ENCODE measurements at regions not wholly inside any gene's neighbourhood (a gene's known extent, or its start where the extent isn't known, plus 50 kb on each side); places are given as distances from the start of the nearest gene placed in this dataset.

GRCh38 chr3:28900301-28900700, 380.6 kb upstream of the RBMS3 start:
- POLR2A ChIA-PET = no interaction called here
- DNase-seq (ENCODE audit: low read depth, low spot score) = no peak
- in situ Hi-C loops (cut with MboI) (loop anchor here (25.0 kb wide), 1 partner anchor 1287 kb away; no protein-coding TSS in a partner anchor), intact Hi-C loops (cut with micrococcal nuclease; ENCODE audit: unreplicated experiment) (no loop called here)
- 0% methylated on average over 1 of the region's 1 CpG for WGBS (ENCODE audit: insufficient coverage, insufficient replicate concordance, low lambda C conversion rate, missing lambda C conversion rate)
- ATAC-seq = no peak
- SMC1A ChIA-PET (ENCODE audit: uncharacterized antibody, unreplicated experiment) = interaction anchor here (1.0 to 1.6 kb wide), 2 partner anchors 15 to 62 kb away, joined by 3 to 4 read pairs; no protein-coding TSS in a partner anchor
- Histone ChIP-seq H3K27me3 (replicated peaks in 1 of 2; ENCODE audit: control insufficient read depth in 2 of 2, insufficient read depth in 2 of 2, low read length in 1 of 2) (no peaks in the 10 kb centered on the region; a peak in 1 of 4 replicates), H3K79me2 (ENCODE audit: control insufficient read depth, insufficient read depth, low read length) (no peaks in the 10 kb centered on the region), H3K9me3 (replicated peaks; ENCODE audit: control insufficient read depth, insufficient read depth, low read length) (no peaks in the 10 kb centered on the region; the same call in 2 of the 3 replicates), H3K4me2 (ENCODE audit: control insufficient read depth, insufficient read depth) (no peak overlapping the region), H3K36me3 (ENCODE audit: control insufficient read depth in 2 of 2, insufficient read depth in 2 of 2, low read length in 1 of 2) (no peaks in the 10 kb centered on the region), H3K27ac (ENCODE audit: control insufficient read depth, insufficient read depth) (no peak overlapping the region), H4K20me1 (ENCODE audit: control insufficient read depth, insufficient read depth) (no peaks in the 10 kb centered on the region), H3K9ac (ENCODE audit: control insufficient read depth, insufficient read depth, low read length) (no peak overlapping the region), H3K4me3 (no peak overlapping the region), H2AFZ (ENCODE audit: control insufficient read depth, low read depth, low read length) (no peak overlapping the region), H3K4me1 (ENCODE audit: control insufficient read depth, insufficient read depth, low read length) (no peaks in the 10 kb centered on the region)
- RAD21 ChIA-PET (ENCODE audit: unreplicated experiment) = no interaction called here
- CTCF ChIA-PET = interaction anchor here (1.4 kb wide), 1 partner anchor 16 kb away, joined by 5 read pairs; no protein-coding TSS in a partner anchor
- FAIRE-seq = no peak
- no TSS peak for BruUV-seq (replicated peaks)
- no peak for TF ChIP-seq TCF7 (IDR thresholded peaks at IDR 0.05; ENCODE audit: borderline replicate concordance)
- TF ChIP-seq CHD2 (IDR thresholded peaks at IDR 0.05; ENCODE audit: borderline replicate concordance, low read depth, low read length) = no peak
- no peak for TF ChIP-seq NBN (IDR thresholded peaks at IDR 0.05)
- TF ChIP-seq ELK1 (IDR thresholded peaks at IDR 0.05; ENCODE audit: low read depth, low read length) = no peak
- TF ChIP-seq, protein P1, sequence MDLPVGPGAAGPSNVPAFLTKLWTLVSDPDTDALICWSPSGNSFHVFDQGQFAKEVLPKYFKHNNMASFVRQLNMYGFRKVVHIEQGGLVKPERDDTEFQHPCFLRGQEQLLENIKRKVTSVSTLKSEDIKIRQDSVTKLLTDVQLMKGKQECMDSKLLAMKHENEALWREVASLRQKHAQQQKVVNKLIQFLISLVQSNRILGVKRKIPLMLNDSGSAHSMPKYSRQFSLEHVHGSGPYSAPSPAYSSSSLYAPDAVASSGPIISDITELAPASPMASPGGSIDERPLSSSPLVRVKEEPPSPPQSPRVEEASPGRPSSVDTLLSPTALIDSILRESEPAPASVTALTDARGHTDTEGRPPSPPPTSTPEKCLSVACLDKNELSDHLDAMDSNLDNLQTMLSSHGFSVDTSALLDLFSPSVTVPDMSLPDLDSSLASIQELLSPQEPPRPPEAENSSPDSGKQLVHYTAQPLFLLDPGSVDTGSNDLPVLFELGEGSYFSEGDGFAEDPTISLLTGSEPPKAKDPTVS (IDR thresholded peaks at IDR 0.05; ENCODE audit: low read depth, low read length) = no peak
- TF ChIP-seq GABPA (IDR thresholded peaks at IDR 0.05; ENCODE audit: low read depth) = no peak
- TF ChIP-seq, protein P2, sequence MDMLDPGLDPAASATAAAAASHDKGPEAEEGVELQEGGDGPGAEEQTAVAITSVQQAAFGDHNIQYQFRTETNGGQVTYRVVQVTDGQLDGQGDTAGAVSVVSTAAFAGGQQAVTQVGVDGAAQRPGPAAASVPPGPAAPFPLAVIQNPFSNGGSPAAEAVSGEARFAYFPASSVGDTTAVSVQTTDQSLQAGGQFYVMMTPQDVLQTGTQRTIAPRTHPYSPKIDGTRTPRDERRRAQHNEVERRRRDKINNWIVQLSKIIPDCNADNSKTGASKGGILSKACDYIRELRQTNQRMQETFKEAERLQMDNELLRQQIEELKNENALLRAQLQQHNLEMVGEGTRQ (IDR thresholded peaks at IDR 0.05; ENCODE audit: borderline replicate concordance, low read depth, low read length) = no peak
- no peak for TF ChIP-seq SP1 (IDR thresholded peaks at IDR 0.05; ENCODE audit: low read depth, low read length)
- TF ChIP-seq PAX5 (IDR thresholded peaks at IDR 0.05; ENCODE audit: borderline replicate concordance, low read depth, low read length) = no peak
- TF ChIP-seq, protein P3, sequence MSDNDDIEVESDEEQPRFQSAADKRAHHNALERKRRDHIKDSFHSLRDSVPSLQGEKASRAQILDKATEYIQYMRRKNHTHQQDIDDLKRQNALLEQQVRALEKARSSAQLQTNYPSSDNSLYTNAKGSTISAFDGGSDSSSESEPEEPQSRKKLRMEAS (IDR thresholded peaks at IDR 0.05; ENCODE audit: low read depth, low read length) = no peak
- no peak for TF ChIP-seq ZBTB4 (CRISPR knock-in tag; IDR thresholded peaks at IDR 0.05)
- no peak for TF ChIP-seq MTA3 (IDR thresholded peaks at IDR 0.05; ENCODE audit: borderline replicate concordance, low read length)
- no peak for TF ChIP-seq MYC (IDR thresholded peaks at IDR 0.05; ENCODE audit: insufficient read depth, insufficient read length, insufficient replicate concordance, low read length, severe bottlenecking)
- no peak for TF ChIP-seq MEF2B (IDR thresholded peaks at IDR 0.05; ENCODE audit: partially characterized antibody, poor library complexity, severe bottlenecking)
- no peak for TF ChIP-seq DPF2 (IDR thresholded peaks at IDR 0.05)

All from GM12878 (cell line).